K562 (cell line): ENCODE measurements at regions not wholly inside any gene's neighbourhood (a gene's known extent, or its start where the extent isn't known, plus 50 kb on each side); places are given as distances from the start of the nearest gene placed in this dataset.

ENCODE experiments used
- ATAC-seq: fragments of 200-7000 bp; cut with Tn5 transposase; 3 replicates; pipeline ENCODE4 v1.9.1; 2020; ENCODE audit warnings: moderate library complexity
- BruUV-seq: library from RNA; stranded (reverse); fragments of 400-500 nt; replicated peaks from 2 replicates; lab custom pipeline; 2021; lab: Mats Ljungman, UMichigan
- CTCF ChIA-PET: fragments of 300-600 bp; formaldehyde crosslinking; extraction: SDS; loops from one replicate; lab custom pipeline; 2021; ENCODE audit warnings: low intra/inter-chr PET ratio; lab: Yijun Ruan, JAX
- POLR2A ChIA-PET: fragments of 300-600, 350-650 bp; sonication (Branson Sonifier 250); formaldehyde crosslinking; extraction: SDS; loops from one replicate; lab custom pipeline; 2021; ENCODE audit warnings: antibody characterized with exemption, inconsistent platforms; lab: Yijun Ruan, JAX
- DNase-seq, 4 experiments: peaks; one replicate each; pipeline versions ENCODE4 v3.0.0 to v3.0.0-alpha.2; 2011 to 2018; ENCODE audit warnings: low spot score in 3 of 4, mixed read lengths in 3 of 4; ENCODE audit errors: extremely low read depth in 1 of 4
- FAIRE-seq: peaks from 2 replicates; lab custom pipeline; 2011; peaks lifted over from hg19 to GRCh38; lab: Jason Lieb, UNC
- H2AFZ ChIP-seq: 2 replicates; pipeline ENCODE4 v1.6.0; 2011; ENCODE audit warnings: low read depth, low read length, control low read depth, inconsistent platforms
- H3K27ac ChIP-seq: fragments of 200-600 bp; 3 replicates; pipeline ENCODE4 v1.8.0; 2011; ENCODE audit warnings: low read depth, mild to moderate bottlenecking, control low read depth, inconsistent platforms, low read length, moderate library complexity, mixed read lengths; ENCODE audit errors: extremely low read depth
- H3K27me3 ChIP-seq, 2 experiments: fragments of 300-600 bp in 1 of 2; 2 replicates in 1 of 2; 3 replicates in 1 of 2; pipeline versions ENCODE4 v1.6.0 to v1.8.0; 2011; ENCODE audit warnings: inconsistent platforms in 2 of 2, low read length in 2 of 2, mild to moderate bottlenecking in 1 of 2, mixed read lengths in 1 of 2, moderate library complexity in 1 of 2; ENCODE audit not compliant: control insufficient read depth in 2 of 2, insufficient read depth in 2 of 2
- H3K36me3 ChIP-seq: fragments of 300-600 bp; 3 replicates; pipeline ENCODE4 v1.8.0; 2011; ENCODE audit warnings: mild to moderate bottlenecking, low read length, inconsistent platforms; ENCODE audit not compliant: control insufficient read depth, insufficient read depth
- H3K4me1 ChIP-seq, 2 experiments: fragments of 200-600 bp in 1 of 2; replicated peaks in 1 of 2; 2 replicates in 1 of 2; 3 replicates in 1 of 2; pipeline versions ENCODE4 v1.5.1 to v1.8.0; 2011; ENCODE audit warnings: inconsistent platforms in 2 of 2, low read length in 2 of 2, mild to moderate bottlenecking in 1 of 2, mixed read lengths in 1 of 2, moderate library complexity in 1 of 2; ENCODE audit not compliant: control insufficient read depth in 2 of 2, insufficient read depth in 2 of 2
- H3K4me2 ChIP-seq: 2 replicates; pipeline ENCODE4 v1.6.1; 2011; ENCODE audit warnings: low read length, control low read depth, inconsistent platforms, mixed read lengths; ENCODE audit not compliant: insufficient read depth
- H3K4me3 ChIP-seq: fragments of 200-600 bp; sonication (generic), shearing (Covaris generic); 2 replicates; pipeline ENCODE4 v1.5.1; 2016; ENCODE audit warnings: control low read depth, inconsistent platforms
- H3K79me2 ChIP-seq: fragments of 200-600 bp; 3 replicates; pipeline ENCODE4 v1.8.0; 2011; ENCODE audit warnings: low read length, inconsistent platforms; ENCODE audit not compliant: control insufficient read depth, insufficient read depth
- H3K9ac ChIP-seq, 2 experiments: 2 replicates each; pipeline versions ENCODE4 v1.6.0 to v1.6.1; 2011; ENCODE audit warnings: low read depth in 2 of 2, low read length in 2 of 2, control low read depth in 1 of 2, inconsistent platforms in 1 of 2, mild to moderate bottlenecking in 1 of 2, mixed read lengths in 1 of 2; ENCODE audit not compliant: insufficient read depth in 1 of 2
- H3K9me1 ChIP-seq: one replicate; pipeline ENCODE4 v1.6.0; 2011; ENCODE audit warnings: inconsistent platforms, mild to moderate bottlenecking, low read length, moderate library complexity; ENCODE audit not compliant: control insufficient read depth, insufficient read depth
- H3K9me3 ChIP-seq: replicated peaks from 2 replicates; pipeline ENCODE4 v1.5.1; 2011; ENCODE audit warnings: low read depth, low read length, inconsistent platforms; ENCODE audit not compliant: control insufficient read depth, insufficient read depth
- H4K20me1 ChIP-seq: replicated peaks from 2 replicates; pipeline ENCODE4 v1.6.1; 2011; ENCODE audit warnings: low read length, inconsistent platforms, mixed read lengths; ENCODE audit not compliant: control insufficient read depth, insufficient read depth
- FOXA3 ChIP-seq, 2 experiments: fragments of 450-650 bp in 1 of 2; sonication (generic) in 1 of 2; formaldehyde crosslinking; IDR thresholded peaks in 1 of 2; conservative IDR thresholded peaks in 1 of 2; 2 replicates each; pipeline versions ENCODE4 v1.4.0 to v1.8.0; 2020 to 2022; ENCODE audit warnings: mild to moderate bottlenecking in 2 of 2, missing genetic modification reagents in 1 of 2
- HLTF ChIP-seq: fragments of 450-650 bp; IDR thresholded peaks from 2 replicates; pipeline ENCODE4 v1.6.1; 2016
- WGBS: fragments of 100-300 bp; shearing (Covaris generic); methylation state at CpG from one replicate; pipeline ENCODE4 v1.1.6; 2016; ENCODE audit warnings: low coverage, mixed read lengths; ENCODE audit not compliant: insufficient coverage; ENCODE audit errors: missing lambda C conversion rate; 5-methylcytosine and 5-hydroxymethylcytosine counted together
- in situ Hi-C: fragments of 300-500 bp; cut with MboI; formaldehyde crosslinking; loops from 4 replicates; pipeline ENCODE4 v1.15.0; 2018; ENCODE audit warnings: inconsistent platforms, mixed read lengths
- intact Hi-C: fragments of 100-400 bp; cut with micrococcal nuclease; formaldehyde crosslinking; loops from 2 replicates; pipeline ENCODE4 v1.14.2; 2022
- TF ChIP-seq, protein P1 (sequence below): fragments of 250-450 bp; sonication (Bioruptor Pico); IDR thresholded peaks from 2 replicates; pipeline ENCODE4 v1.4.0; 2020; ENCODE audit warnings: mild to moderate bottlenecking
- TF ChIP-seq, protein P2 (sequence below): fragments of 450-650 bp; IDR thresholded peaks from 2 replicates; pipeline ENCODE4 v1.6.1; 2016; ENCODE audit warnings: low read depth, mild to moderate bottlenecking, moderate library complexity
- TF ChIP-seq, protein P3 (sequence below): fragments of 250-450 bp; sonication (Bioruptor Pico); IDR thresholded peaks from 2 replicates; pipeline ENCODE4 v1.4.0; 2020; ENCODE audit warnings: mild to moderate bottlenecking, moderate library complexity

DNA sequence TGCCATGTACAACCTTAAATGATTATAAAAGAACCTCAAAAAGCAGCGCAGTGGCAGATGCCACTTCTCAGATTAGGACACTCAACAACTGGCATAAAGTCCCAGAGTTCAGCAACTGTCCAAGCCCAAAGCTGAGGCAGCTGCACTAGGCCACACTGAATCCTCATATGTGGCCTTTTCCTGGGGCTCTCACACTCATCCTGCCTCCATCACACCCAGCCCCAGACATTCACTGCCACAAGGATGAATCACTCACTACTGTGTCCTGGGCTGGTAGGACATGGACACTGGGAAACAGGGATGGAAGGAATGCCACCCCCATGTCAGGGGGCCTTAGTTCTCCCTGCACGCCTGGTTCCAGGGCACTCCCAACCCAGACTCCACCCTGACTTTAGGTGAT lies 547.7 kb downstream of the TNS3 start:
- TF ChIP-seq, protein P1, sequence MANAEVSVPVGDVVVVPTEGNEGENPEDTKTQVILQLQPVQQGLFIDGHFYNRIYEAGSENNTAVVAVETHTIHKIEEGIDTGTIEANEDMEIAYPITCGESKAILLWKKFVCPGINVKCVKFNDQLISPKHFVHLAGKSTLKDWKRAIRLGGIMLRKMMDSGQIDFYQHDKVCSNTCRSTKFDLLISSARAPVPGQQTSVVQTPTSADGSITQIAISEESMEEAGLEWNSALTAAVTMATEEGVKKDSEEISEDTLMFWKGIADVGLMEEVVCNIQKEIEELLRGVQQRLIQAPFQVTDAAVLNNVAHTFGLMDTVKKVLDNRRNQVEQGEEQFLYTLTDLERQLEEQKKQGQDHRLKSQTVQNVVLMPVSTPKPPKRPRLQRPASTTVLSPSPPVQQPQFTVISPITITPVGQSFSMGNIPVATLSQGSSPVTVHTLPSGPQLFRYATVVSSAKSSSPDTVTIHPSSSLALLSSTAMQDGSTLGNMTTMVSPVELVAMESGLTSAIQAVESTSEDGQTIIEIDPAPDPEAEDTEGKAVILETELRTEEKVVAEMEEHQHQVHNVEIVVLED (CRISPR knock-in tag) = no peak
- TF ChIP-seq, protein P2, sequence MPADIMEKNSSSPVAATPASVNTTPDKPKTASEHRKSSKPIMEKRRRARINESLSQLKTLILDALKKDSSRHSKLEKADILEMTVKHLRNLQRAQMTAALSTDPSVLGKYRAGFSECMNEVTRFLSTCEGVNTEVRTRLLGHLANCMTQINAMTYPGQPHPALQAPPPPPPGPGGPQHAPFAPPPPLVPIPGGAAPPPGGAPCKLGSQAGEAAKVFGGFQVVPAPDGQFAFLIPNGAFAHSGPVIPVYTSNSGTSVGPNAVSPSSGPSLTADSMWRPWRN = no peak
- TF ChIP-seq, all 486 proteins: peak for 0

DNA sequence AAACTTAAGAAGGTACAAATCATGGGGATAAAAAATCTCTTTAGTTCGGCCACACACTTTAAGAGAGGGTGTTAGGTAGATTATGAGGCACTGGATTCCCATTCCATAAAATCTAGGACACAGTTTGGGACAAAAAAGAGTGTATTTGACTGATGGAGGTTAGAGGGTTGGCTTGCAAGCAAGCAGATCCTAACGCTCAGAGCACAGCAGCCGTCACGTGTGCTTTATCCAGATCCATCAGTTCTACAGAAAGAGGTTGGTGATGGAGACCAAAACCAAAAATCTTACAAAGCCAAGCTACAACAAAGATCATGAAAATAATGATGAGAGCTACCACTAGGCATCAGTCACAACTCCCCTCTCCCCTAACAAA lies 549.4 kb downstream of the TNS3 start:
- DNase-seq = no peak
- H3K9me1 ChIP-seq = no peaks in the 10 kb centered on the region
- no peak for FAIRE-seq
- ATAC-seq = no peak
- H3K9me3 ChIP-seq = no peaks in the 10 kb centered on the region
- no peak overlapping the region for H3K9ac ChIP-seq
- H3K36me3 ChIP-seq = no peaks in the 10 kb centered on the region
- WGBS = 0% methylated on average over 4 of the region's 4 CpGs
- ChIA-PET POLR2A (no interaction called here), CTCF (no interaction called here)
- intact Hi-C loops = no loop called here
- H2AFZ ChIP-seq = no peak overlapping the region
- no peak overlapping the region for H3K4me2 ChIP-seq
- H3K4me3 ChIP-seq = no peak overlapping the region
- H3K27me3 ChIP-seq = 0 out of 5 replicates have a peak, but pooled peaks cover 0 to 4% of the 10 kb centered on the region in 2 experiments
- no TSS peak for BruUV-seq
- in situ Hi-C loops = no loop called here
- H4K20me1 ChIP-seq = no peaks in the 10 kb centered on the region
- H3K4me1 ChIP-seq = no peaks in the 10 kb centered on the region
- no peaks in the 10 kb centered on the region for H3K79me2 ChIP-seq
- no peak overlapping the region for H3K27ac ChIP-seq
- TF ChIP-seq HLTF = no peak
- no peak for TF ChIP-seq FOXA3 (CRISPR knock-in tag; conservative IDR thresholded peaks at IDR 0.05 in 1 of 2, IDR thresholded peaks at IDR 0.05 in 1 of 2)
- TF ChIP-seq, protein P3, sequence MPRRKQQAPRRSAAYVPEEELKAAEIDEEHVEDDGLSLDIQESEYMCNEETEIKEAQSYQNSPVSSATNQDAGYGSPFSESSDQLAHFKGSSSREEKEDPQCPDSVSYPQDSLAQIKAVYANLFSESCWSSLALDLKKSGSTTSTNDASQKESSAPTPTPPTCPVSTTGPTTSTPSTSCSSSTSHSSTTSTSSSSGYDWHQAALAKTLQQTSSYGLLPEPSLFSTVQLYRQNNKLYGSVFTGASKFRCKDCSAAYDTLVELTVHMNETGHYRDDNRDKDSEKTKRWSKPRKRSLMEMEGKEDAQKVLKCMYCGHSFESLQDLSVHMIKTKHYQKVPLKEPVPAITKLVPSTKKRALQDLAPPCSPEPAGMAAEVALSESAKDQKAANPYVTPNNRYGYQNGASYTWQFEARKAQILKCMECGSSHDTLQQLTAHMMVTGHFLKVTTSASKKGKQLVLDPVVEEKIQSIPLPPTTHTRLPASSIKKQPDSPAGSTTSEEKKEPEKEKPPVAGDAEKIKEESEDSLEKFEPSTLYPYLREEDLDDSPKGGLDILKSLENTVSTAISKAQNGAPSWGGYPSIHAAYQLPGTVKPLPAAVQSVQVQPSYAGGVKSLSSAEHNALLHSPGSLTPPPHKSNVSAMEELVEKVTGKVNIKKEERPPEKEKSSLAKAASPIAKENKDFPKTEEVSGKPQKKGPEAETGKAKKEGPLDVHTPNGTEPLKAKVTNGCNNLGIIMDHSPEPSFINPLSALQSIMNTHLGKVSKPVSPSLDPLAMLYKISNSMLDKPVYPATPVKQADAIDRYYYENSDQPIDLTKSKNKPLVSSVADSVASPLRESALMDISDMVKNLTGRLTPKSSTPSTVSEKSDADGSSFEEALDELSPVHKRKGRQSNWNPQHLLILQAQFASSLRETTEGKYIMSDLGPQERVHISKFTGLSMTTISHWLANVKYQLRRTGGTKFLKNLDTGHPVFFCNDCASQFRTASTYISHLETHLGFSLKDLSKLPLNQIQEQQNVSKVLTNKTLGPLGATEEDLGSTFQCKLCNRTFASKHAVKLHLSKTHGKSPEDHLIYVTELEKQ (CRISPR knock-in tag) = no peak

More for the DNA sequence above, 547.7 kb downstream of the TNS3 start:
- Histone ChIP-seq H3K27ac (no peak overlapping the region), H3K4me1 (no peaks in the 10 kb centered on the region), H3K36me3 (no peaks in the 10 kb centered on the region), H3K9me1 (no peaks in the 10 kb centered on the region), H3K79me2 (no peaks in the 10 kb centered on the region), H3K4me2 (no peak overlapping the region), H3K4me3 (no peak overlapping the region), H3K9ac (no peak overlapping the region), H4K20me1 (no peaks in the 10 kb centered on the region), H2AFZ (no peak overlapping the region), H3K27me3 (0 out of 5 replicates have a peak, but pooled peaks cover 0 to 4% of the 10 kb centered on the region in 2 experiments), H3K9me3 (no peaks in the 10 kb centered on the region)
- in situ Hi-C loops = no loop called here
- no peak for ATAC-seq
- intact Hi-C loops = no loop called here
- ChIA-PET CTCF (no interaction called here), POLR2A (no interaction called here)
- BruUV-seq = no TSS peak
- 0% methylated on average over 2 of the region's 2 CpGs for WGBS
- no peak for DNase-seq
- FAIRE-seq = no peak
